ENCODE measurements at regions not wholly inside any gene's neighbourhood (a gene's known extent, or its start where the extent isn't known, plus 50 kb on each side); places are given as distances from the start of the nearest gene placed in this dataset.

DNA sequence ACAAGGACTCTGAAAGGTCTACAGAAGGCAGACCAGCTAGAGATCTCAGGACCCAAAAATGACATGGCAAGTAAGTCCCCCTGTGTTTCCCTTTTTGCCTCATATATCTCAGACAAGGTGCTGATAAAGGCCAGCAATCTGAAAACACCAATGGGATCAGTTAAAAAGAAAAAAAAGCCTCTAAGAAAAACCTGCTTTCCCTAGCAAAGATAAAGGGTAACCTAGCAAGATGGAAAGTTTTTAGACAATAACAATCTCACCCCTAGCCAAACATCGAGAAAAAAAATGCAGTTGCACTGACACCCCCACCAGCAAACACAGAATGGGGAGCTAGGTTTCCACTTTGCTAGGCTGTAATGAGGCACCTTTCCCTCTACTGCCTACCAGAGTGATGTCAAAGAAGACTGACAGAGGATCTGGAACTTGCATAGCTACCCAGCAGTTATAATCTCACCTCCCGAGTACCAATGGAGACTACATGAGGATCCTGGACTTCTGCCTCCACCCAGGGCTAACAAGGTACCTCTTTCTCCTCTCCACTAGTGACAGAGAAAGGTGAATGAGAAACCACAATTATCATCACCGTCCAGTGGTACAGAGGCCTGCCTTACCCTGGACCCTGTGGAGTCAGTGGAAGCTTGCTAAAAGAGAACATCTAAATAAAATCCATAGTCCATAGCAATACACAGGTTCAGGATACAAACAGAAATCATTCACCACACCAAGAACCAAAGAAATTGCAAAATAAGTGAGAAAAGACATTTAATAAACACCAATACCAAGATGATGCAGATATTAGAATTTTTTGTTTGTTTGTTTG, 240.8 kb downstream of the ARHGAP12 start:
- no peak overlapping the region for H3K4me3 ChIP-seq (ENCODE audit: low read depth in 1 of 2, low read length in 2 of 2)
- H3K27ac ChIP-seq (ENCODE audit: low read depth, low read length): no peak overlapping the region
- H3K4me1 ChIP-seq (ENCODE audit: control insufficient read depth in 1 of 2, insufficient read depth in 2 of 2, low read length in 2 of 2): no peaks in the 10 kb centered on the region
- no peak overlapping the region for H3K9ac ChIP-seq (ENCODE audit: low read depth in 1 of 2, low read length in 2 of 2)
- H3K27me3 ChIP-seq (ENCODE audit: control insufficient read depth in 1 of 2, insufficient read depth in 2 of 2, low read length in 2 of 2): no peaks in the 10 kb centered on the region
- H3K9me3 ChIP-seq (ENCODE audit: control insufficient read depth in 1 of 2, low read length in 2 of 2): peaks cover 11% of the 10 kb centered on the region in 2 donors
- H3K36me3 ChIP-seq (ENCODE audit: control insufficient read depth in 1 of 2, insufficient read depth in 2 of 2, low read length in 2 of 2): no peaks in the 10 kb centered on the region

DNA sequence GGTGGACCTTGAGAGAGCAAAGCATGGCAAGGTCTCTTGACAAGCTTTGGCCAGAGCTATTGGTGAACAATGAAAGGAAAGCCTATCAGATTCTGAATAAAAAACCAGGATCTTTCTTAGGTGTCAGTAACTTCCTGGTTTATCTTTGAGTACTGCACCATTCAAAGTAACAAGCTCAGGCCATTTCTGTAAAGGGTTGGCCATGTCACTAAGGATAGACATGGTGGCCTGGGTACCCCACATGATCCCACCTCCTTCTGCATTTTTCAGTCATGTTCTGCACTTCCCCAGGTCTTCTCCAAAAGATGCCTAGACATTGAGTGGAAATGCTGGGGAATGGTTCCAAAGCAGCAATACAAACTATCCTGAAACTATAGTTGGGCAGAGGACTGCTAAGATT, 242.0 kb downstream of the ARHGAP12 start:
- Histone ChIP-seq H3K4me1 (ENCODE audit: control insufficient read depth in 1 of 2, insufficient read depth in 2 of 2, low read length in 2 of 2) (no peaks in the 10 kb centered on the region), H3K9me3 (ENCODE audit: control insufficient read depth in 1 of 2, low read length in 2 of 2) (peaks cover 13 to 16% of the 10 kb centered on the region in 2 donors), H3K4me3 (ENCODE audit: low read depth in 1 of 2, low read length in 2 of 2) (no peak overlapping the region)

DNA sequence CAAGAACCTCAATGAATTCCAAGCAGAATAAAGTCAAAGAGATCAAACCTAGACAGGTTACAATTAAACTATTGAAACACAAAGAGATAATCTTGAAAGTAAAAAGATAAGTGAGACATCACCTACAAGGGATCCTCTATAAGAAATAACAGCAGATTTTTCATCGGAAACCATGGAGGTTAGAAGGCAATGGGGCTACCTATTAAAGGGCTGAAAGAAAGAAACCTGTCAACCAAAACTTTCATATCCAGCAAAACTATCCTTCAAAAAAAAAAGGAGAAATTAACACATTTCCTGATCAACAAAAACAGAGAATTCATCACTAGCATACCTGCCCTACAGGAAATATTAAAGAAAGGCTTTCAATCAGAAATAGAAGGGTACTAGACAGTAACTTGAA, 244.9 kb downstream of the ARHGAP12 start:
- Histone ChIP-seq H3K36me3 (ENCODE audit: control insufficient read depth in 1 of 2, insufficient read depth in 2 of 2, low read length in 2 of 2) (no peaks in the 10 kb centered on the region), H3K9me3 (ENCODE audit: control insufficient read depth in 1 of 2, low read length in 2 of 2) (peaks cover 13 to 14% of the 10 kb centered on the region in 2 donors), H3K27ac (ENCODE audit: low read depth, low read length) (no peak overlapping the region), H3K4me1 (ENCODE audit: control insufficient read depth in 1 of 2, insufficient read depth in 2 of 2, low read length in 2 of 2) (no peaks in the 10 kb centered on the region), H3K27me3 (ENCODE audit: control insufficient read depth in 1 of 2, insufficient read depth in 2 of 2, low read length in 2 of 2) (no peaks in the 10 kb centered on the region), H3K4me3 (ENCODE audit: low read depth in 1 of 2, low read length in 2 of 2) (no peak overlapping the region), H3K9ac (ENCODE audit: low read depth in 1 of 2, low read length in 2 of 2) (no peak overlapping the region)

More for the DNA sequence above, 242.0 kb downstream of the ARHGAP12 start:
- H3K27ac ChIP-seq (ENCODE audit: low read depth, low read length): no peak overlapping the region
- H3K9ac ChIP-seq (ENCODE audit: low read depth in 1 of 2, low read length in 2 of 2): no peak overlapping the region
- H3K36me3 ChIP-seq (ENCODE audit: control insufficient read depth in 1 of 2, insufficient read depth in 2 of 2, low read length in 2 of 2): no peaks in the 10 kb centered on the region
- H3K27me3 ChIP-seq (ENCODE audit: control insufficient read depth in 1 of 2, insufficient read depth in 2 of 2, low read length in 2 of 2): no peaks in the 10 kb centered on the region

DNA sequence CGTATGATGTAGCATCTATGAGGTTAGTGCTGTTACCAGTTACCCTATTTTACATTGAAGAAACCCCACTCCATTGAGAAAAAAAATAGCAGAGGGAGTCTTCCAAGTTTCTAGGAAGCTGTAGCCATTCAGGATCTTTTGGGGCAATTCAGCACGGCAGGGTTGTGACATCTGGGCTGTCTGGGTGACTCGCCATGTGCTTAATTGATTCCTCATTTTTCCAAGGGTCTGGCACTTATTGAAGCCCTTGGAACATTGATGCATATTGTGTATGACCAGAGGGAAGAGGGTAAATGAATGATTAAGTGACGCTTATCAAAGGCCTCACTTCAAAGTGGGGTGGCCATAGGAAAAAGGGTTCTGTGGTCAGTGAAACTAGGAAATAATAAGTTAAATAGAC, 248.7 kb downstream of the ARHGAP12 start:
- no peak overlapping the region for H3K27ac ChIP-seq (ENCODE audit: low read depth, low read length)
- no peaks in the 10 kb centered on the region for H3K36me3 ChIP-seq (ENCODE audit: control insufficient read depth in 1 of 2, insufficient read depth in 2 of 2, low read length in 2 of 2)
- no peak overlapping the region for H3K4me3 ChIP-seq (ENCODE audit: low read depth in 1 of 2, low read length in 2 of 2)
- H3K9me3 ChIP-seq (ENCODE audit: control insufficient read depth in 1 of 2, low read length in 2 of 2): peaks cover 14 to 17% of the 10 kb centered on the region in 2 donors
- H3K9ac ChIP-seq (ENCODE audit: low read depth in 1 of 2, low read length in 2 of 2): no peak overlapping the region
- H3K27me3 ChIP-seq (ENCODE audit: control insufficient read depth in 1 of 2, insufficient read depth in 2 of 2, low read length in 2 of 2): no peaks in the 10 kb centered on the region
- no peaks in the 10 kb centered on the region for H3K4me1 ChIP-seq (ENCODE audit: control insufficient read depth in 1 of 2, insufficient read depth in 2 of 2, low read length in 2 of 2)

DNA sequence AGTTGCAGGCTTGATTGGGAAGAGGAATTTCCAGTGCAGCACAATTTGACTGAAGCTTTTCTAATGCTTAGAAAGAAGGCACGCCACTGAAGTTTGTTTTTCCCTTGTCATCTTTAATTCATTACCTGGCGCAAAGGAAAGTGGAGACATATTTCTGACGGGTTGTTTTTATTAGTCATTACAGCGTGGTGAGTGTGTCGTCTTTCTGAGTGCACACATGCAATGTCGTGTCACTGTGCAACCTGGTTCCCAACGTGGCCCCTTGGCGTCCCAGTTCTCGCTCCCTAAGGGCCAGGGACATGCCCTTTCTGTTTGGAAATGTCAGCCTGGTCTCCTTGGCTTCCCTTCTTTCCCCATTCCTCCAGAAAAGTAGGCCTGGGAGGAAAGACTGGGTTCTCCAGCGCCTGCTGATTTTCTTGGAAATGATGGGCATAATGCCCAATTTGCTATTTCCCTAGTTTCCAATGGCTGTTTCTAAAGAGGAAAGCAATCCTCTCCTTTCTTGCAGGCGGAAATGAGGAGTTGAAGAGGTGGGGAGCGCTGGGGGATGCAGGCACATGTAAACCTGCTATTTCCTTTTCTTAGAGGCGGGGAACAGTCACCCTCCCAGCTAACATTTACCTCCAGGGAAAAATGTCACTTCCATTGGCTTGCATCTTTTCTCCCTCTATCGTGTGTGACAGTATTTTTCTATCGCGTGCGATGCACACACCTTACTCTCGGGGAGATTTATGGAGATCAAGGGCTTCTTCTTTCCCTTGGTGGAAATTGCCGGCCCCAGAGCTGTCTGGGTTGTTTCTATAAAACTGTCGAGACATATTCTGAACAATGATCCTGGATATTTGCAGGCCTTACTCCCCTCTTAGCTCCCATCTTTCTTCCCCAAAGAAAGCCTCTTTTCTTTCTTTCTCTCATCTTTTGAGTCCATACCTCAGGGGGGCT, 249.8 kb downstream of the ARHGAP12 start:
- Histone ChIP-seq H3K27ac (ENCODE audit: low read depth, low read length) (no peak overlapping the region), H3K36me3 (ENCODE audit: control insufficient read depth in 1 of 2, insufficient read depth in 2 of 2, low read length in 2 of 2) (no peaks in the 10 kb centered on the region), H3K4me3 (ENCODE audit: low read depth in 1 of 2, low read length in 2 of 2) (no peak overlapping the region), H3K9me3 (ENCODE audit: control insufficient read depth in 1 of 2, low read length in 2 of 2) (peaks cover 10 to 14% of the 10 kb centered on the region in 2 donors), H3K27me3 (ENCODE audit: control insufficient read depth in 1 of 2, insufficient read depth in 2 of 2, low read length in 2 of 2) (no peaks in the 10 kb centered on the region), H3K4me1 (ENCODE audit: control insufficient read depth in 1 of 2, insufficient read depth in 2 of 2, low read length in 2 of 2) (no peaks in the 10 kb centered on the region), H3K9ac (ENCODE audit: low read depth in 1 of 2, low read length in 2 of 2) (no peak overlapping the region)

DNA sequence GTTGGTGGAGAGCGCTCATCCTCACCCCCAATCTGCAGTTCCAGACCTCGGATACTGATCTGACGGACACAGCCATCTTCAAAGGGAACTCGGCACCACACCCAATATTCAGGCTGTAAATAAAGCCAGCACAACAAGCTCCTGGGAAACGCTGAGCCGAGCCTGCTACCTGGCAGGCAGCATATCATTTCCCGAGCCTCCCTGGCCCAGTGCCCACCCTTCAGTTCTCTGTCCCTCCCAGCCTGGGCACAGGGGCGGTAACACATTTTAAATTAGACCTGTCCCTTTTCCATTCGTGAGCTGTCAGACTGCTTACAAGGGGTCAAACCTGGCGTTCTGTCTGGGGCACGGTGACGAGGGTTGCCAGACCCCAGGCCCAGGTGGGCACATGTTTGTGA, 250.5 kb downstream of the ARHGAP12 start:
- no peak overlapping the region for H3K27ac ChIP-seq (ENCODE audit: low read depth, low read length)
- H3K9ac ChIP-seq (ENCODE audit: low read depth in 1 of 2, low read length in 2 of 2): no peak overlapping the region
- H3K27me3 ChIP-seq (ENCODE audit: control insufficient read depth in 1 of 2, insufficient read depth in 2 of 2, low read length in 2 of 2): no peaks in the 10 kb centered on the region
- peaks cover 6 to 9% of the 10 kb centered on the region in 2 donors for H3K9me3 ChIP-seq (ENCODE audit: control insufficient read depth in 1 of 2, low read length in 2 of 2)
- H3K4me3 ChIP-seq (ENCODE audit: low read depth in 1 of 2, low read length in 2 of 2): no peak overlapping the region
- H3K4me1 ChIP-seq (ENCODE audit: control insufficient read depth in 1 of 2, insufficient read depth in 2 of 2, low read length in 2 of 2): no peaks in the 10 kb centered on the region
- no peaks in the 10 kb centered on the region for H3K36me3 ChIP-seq (ENCODE audit: control insufficient read depth in 1 of 2, insufficient read depth in 2 of 2, low read length in 2 of 2)

DNA sequence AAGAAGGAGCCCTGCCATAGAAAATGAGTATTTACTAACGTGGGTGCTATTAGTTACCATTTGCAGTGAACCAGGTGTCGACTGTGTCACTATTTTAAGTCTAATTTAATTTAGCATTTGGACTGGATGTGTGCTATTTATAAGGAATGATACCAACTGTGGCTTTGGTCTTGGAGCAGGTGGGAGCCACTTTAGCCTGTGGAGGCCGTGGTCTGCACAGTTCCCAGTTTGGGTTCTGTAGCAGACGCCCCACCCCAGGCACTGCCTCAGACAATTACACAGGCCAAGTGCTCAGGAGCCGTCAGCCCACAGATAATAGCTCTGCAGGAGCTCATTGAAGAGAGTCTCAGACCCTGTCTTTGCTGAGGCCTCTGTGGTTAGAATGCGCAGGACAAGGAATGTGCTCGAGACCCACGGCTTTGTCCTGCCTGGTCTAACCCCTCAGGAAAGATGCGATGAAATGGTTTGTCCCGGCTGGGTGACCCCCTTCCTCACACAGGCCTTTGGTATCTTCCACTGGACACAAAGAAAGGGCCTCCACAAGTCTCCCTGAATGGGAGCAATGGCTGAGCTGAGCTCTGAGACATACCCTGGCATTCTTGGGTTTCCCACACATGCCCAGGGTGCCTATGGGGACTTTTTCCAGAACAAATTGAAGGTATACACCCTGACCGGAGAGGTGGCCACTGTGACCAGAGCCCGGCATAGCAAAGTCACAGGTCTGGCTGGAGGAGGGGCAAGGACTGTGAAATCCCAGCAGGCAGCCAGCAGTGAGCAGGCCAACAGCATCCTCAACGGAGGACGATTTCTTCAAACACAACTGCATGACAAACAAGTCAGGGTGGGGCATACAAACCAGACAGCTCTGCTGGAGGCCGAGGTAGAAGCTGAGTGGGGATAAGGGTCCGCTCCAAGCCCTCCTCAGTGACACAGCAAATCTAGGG, 251.2 kb downstream of the ARHGAP12 start:
- Histone ChIP-seq H3K27ac (ENCODE audit: low read depth, low read length) (no peak overlapping the region), H3K27me3 (ENCODE audit: control insufficient read depth in 1 of 2, insufficient read depth in 2 of 2, low read length in 2 of 2) (no peaks in the 10 kb centered on the region), H3K9ac (ENCODE audit: low read depth in 1 of 2, low read length in 2 of 2) (no peak overlapping the region), H3K4me3 (ENCODE audit: low read depth in 1 of 2, low read length in 2 of 2) (no peak overlapping the region), H3K4me1 (ENCODE audit: control insufficient read depth in 1 of 2, insufficient read depth in 2 of 2, low read length in 2 of 2) (no peaks in the 10 kb centered on the region), H3K9me3 (ENCODE audit: control insufficient read depth in 1 of 2, low read length in 2 of 2) (peaks cover under 1 to 4% of the 10 kb centered on the region in 2 donors), H3K36me3 (ENCODE audit: control insufficient read depth in 1 of 2, insufficient read depth in 2 of 2, low read length in 2 of 2) (no peaks in the 10 kb centered on the region)

DNA sequence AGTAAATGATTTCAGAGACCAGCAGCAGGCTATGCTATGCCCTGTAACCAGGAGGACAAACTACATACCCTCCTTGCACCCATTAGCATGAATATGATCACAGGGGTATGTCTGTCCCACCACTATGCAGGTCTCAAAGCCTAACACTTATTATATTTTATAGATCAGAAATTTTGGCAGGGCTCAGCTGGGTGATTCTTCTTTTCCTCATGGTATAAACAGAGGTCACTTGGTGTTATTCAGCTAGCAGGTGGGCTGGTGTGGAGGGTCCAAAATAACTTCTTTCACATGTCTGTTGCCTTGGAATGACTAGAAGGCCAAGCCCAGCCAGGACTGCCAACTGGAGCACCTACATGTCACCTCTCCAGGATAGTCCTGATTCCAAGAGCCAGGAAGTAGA, 252.9 kb downstream of the ARHGAP12 start:
- H3K4me3 ChIP-seq (ENCODE audit: low read depth in 1 of 2, low read length in 2 of 2): no peak overlapping the region
- H3K27me3 ChIP-seq (ENCODE audit: control insufficient read depth in 1 of 2, insufficient read depth in 2 of 2, low read length in 2 of 2): no peaks in the 10 kb centered on the region
- H3K4me1 ChIP-seq (ENCODE audit: control insufficient read depth in 1 of 2, insufficient read depth in 2 of 2, low read length in 2 of 2): no peaks in the 10 kb centered on the region
- H3K9ac ChIP-seq (ENCODE audit: low read depth in 1 of 2, low read length in 2 of 2): no peak overlapping the region
- peaks cover 0 to 4% of the 10 kb centered on the region in 2 donors for H3K9me3 ChIP-seq (ENCODE audit: control insufficient read depth in 1 of 2, low read length in 2 of 2)
- H3K36me3 ChIP-seq (ENCODE audit: control insufficient read depth in 1 of 2, insufficient read depth in 2 of 2, low read length in 2 of 2): no peaks in the 10 kb centered on the region
- H3K27ac ChIP-seq (ENCODE audit: low read depth, low read length): no peak overlapping the region

DNA sequence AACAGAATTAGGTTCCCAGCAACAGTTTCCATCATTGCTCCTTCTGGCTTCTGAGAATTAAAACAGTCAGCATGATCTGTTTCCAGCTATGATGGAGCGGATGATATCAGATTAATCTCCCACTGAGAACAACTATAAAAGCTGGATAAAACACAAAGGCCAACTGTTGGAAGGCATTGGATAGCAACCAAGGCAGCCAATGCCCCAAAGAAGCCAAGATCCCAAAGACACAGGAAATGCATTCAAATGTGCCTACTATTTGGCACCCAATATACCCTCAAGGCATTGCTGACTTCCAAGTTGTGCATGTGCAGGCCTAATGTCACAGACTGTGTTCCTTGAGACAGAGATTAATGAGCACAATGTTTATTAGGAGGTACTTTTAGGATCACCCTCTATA, 259.3 kb downstream of the ARHGAP12 start:
- no peaks in the 10 kb centered on the region for H3K36me3 ChIP-seq (ENCODE audit: control insufficient read depth in 1 of 2, insufficient read depth in 2 of 2, low read length in 2 of 2)
- H3K4me3 ChIP-seq (ENCODE audit: low read depth in 1 of 2, low read length in 2 of 2): no peak overlapping the region
- H3K27ac ChIP-seq (ENCODE audit: low read depth, low read length): no peak overlapping the region
- H3K9me3 ChIP-seq (ENCODE audit: control insufficient read depth in 1 of 2, low read length in 2 of 2): no peaks in the 10 kb centered on the region
- H3K27me3 ChIP-seq (ENCODE audit: control insufficient read depth in 1 of 2, insufficient read depth in 2 of 2, low read length in 2 of 2): no peaks in the 10 kb centered on the region
- peaks cover 0 to 8% of the 10 kb centered on the region in 2 donors for H3K4me1 ChIP-seq (ENCODE audit: control insufficient read depth in 1 of 2, insufficient read depth in 2 of 2, low read length in 2 of 2)
- H3K9ac ChIP-seq (ENCODE audit: low read depth in 1 of 2, low read length in 2 of 2): no peak overlapping the region

All from duodenal mucosa (tissue), 2 donors.